ENCODE measurements at regions not wholly inside any gene's neighbourhood (a gene's known extent, or its start where the extent isn't known, plus 50 kb on each side); places are given as distances from the start of the nearest gene placed in this dataset.

GRCh38 chr6:130565696-130566095 lies 199.9 kb downstream of the TMEM200A start:
- DNase-seq (ENCODE audit: low spot score) (no peak), ATAC-seq (ENCODE audit: low FRiP score) (no peak)
- TF ChIP-seq CTCF (IDR thresholded peaks at IDR 0.05), result no peak

GRCh38 chr6:130574146-130574545 lies 208.3 kb downstream of the TMEM200A start:
- TF ChIP-seq CTCF (IDR thresholded peaks at IDR 0.05), result no peak
- ATAC-seq (ENCODE audit: low FRiP score) (no peak), DNase-seq (ENCODE audit: low spot score) (no peak)

GRCh38 chr6:130575557-130575956 lies 209.7 kb downstream of the TMEM200A start:
- DNase-seq (ENCODE audit: low spot score) (no peak), ATAC-seq (ENCODE audit: low FRiP score) (no peak)
- TF ChIP-seq CTCF (IDR thresholded peaks at IDR 0.05), result no peak

DNA sequence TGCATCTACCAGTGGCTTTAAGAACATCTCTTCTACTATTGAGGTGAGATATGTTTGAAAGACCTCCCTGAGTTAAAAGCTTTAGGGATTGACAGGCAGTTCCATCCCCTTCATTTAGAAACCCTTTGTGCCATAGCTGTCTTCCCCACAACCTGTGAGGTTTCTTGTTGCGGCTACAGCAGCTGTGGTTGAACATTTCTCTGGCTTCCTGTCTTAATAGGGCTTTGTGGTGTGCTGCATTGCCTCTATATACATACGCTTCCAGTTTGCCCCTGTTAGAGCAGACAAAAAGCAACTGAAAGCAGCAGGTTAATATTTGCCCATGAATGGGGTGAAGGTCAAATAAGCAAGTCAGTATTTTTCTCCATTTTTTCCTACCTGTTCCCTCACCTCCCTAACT lies 210.2 kb downstream of the TMEM200A start:
- ATAC-seq (ENCODE audit: low FRiP score) (no peak), DNase-seq (ENCODE audit: low spot score) (no peak)
- TF ChIP-seq CTCF (IDR thresholded peaks at IDR 0.05), result no peak

DNA sequence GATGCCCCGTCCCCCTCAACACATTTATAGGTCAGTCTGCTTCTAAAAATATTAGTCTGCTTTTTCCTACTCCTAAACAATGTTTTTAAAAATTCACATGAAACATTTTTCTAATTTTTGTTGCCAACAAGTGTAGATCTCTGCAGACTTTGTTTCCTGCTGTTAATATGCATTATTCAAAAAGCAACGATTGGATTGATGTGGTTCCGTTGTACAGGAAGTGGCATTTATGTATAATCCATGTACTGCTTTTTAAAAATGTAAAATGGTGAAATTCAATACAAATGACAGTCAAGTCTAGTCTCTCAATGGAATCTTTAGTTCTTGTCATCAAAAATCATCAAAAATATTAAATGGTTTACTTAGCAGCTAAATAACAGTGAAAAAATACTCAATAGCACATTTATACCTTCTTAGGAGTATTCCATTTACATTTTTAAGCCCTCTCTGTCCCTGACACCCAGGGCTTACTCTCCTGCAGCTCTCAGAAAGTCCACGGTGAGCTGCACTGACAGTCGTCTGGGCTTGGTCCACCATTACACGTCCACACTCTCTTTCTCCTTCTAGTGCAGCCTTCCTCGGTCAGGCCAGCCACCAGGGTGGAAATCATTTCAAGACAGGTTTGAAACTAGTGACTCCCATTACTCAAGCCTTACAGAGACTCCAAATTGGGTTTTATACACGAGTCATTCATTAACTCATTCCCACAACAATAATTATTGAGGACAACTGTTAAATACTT lies 211.5 kb downstream of the TMEM200A start:
- ATAC-seq (ENCODE audit: low FRiP score), result no peak
- no peak for DNase-seq (ENCODE audit: low spot score)
- TF ChIP-seq CTCF (IDR thresholded peaks at IDR 0.05), result no peak

DNA sequence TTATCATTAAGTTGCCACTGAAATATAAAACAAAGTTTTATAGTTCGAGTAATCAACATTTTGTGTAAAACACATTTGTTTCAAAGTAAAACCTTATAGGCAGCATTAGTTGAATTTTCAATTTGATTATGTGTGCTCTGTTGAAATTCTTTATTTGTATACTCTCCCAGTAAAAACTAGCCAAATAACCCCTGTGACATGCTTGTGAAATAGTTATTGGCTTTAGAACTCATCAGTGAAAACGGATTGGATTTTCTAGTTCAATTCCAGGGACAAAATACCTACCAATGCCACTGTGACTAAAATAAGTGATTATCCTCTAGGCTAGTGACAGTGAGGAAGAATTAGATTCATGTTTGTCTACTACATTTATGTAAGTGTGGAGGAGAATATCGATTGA lies 212.9 kb downstream of the TMEM200A start:
- TF ChIP-seq CTCF (IDR thresholded peaks at IDR 0.05), result no peak
- DNase-seq (ENCODE audit: low spot score) (no peak), ATAC-seq (ENCODE audit: low FRiP score) (no peak)

GRCh38 chr6:130583268-130583667 lies 217.5 kb downstream of the TMEM200A start:
- DNase-seq (ENCODE audit: low spot score) (no peak), ATAC-seq (ENCODE audit: low FRiP score) (no peak)
- TF ChIP-seq CTCF (IDR thresholded peaks at IDR 0.05), result no peak

All from omental fat pad (tissue), 3 donors.